HL-60 (cell line): ENCODE measurements at regions not wholly inside any gene's neighbourhood (a gene's known extent, or its start where the extent isn't known, plus 50 kb on each side); places are given as distances from the start of the nearest gene placed in this dataset.

Experiments
- DNase-seq, 2 experiments: peaks; one replicate each; pipeline ENCODE4 v3.0.0-alpha.2; 2010 to 2020; ENCODE audit warnings: low read depth in 1 of 2, low spot score in 1 of 2
- H3K27ac ChIP-seq: fragments of 250-450 bp; sonication (Bioruptor Pico); replicated peaks from 2 replicates; pipeline ENCODE4 v1.5.1; 2020; ENCODE audit warnings: mild to moderate bottlenecking, moderate library complexity
- H3K27me3 ChIP-seq: fragments of 250-450 bp; sonication (Bioruptor Pico); 2 replicates; pipeline ENCODE4 v1.5.1; 2021; ENCODE audit warnings: mild to moderate bottlenecking, moderate library complexity; ENCODE audit not compliant: insufficient read depth, poor library complexity, severe bottlenecking
- H3K4me3 ChIP-seq: replicated peaks from 2 replicates; pipeline ENCODE4 v1.5.1; 2011; ENCODE audit warnings: mild to moderate bottlenecking, control low read depth, low read length; ENCODE audit not compliant: insufficient read depth
- GABPA ChIP-seq: IDR thresholded peaks from 2 replicates; pipeline ENCODE4 v1.6.1; 2012; ENCODE audit warnings: low read depth
- POLR2AphosphoS5 ChIP-seq: IDR thresholded peaks from 2 replicates; pipeline ENCODE4 v1.6.1; 2012; ENCODE audit warnings: low read depth
- SPI1 ChIP-seq: IDR thresholded peaks from 2 replicates; pipeline ENCODE4 v1.6.1; 2012; ENCODE audit warnings: low read depth, mild to moderate bottlenecking, borderline replicate concordance
- TF ChIP-seq, protein P1 (sequence below): IDR thresholded peaks from one replicate; pipeline ENCODE4 v1.5.1; 2011; ENCODE audit warnings: low read length, control low read depth, inconsistent platforms; ENCODE audit not compliant: insufficient read depth
- TF ChIP-seq, protein P2 (sequence below): IDR thresholded peaks from 2 replicates; pipeline ENCODE4 v1.6.1; 2012; ENCODE audit warnings: low read depth; ENCODE audit not compliant: insufficient replicate concordance

DNA sequence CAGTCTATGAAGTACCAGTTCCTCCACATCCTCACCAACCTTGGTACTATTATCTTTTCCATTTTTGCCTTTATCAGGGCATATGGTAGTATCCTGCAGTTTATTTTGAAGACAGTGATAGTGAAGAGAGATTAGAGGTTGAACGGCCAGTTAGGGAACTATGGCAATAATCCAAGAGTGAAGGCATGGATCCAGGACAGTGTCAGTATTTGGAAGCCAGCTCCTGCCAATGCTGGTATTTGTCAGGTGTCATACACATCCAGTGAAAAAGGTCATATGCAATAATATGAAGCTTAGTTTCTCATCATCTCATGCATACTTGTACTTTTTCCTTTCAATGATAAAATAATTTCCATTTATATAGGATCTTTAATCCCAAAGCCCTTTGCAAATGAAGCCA is 56.8 kb upstream of the KCNMB2 start:
- DNase-seq = no peak
- Histone ChIP-seq H3K27me3 (no peaks in the 10 kb centered on the region), H3K4me3 (no peak overlapping the region), H3K27ac (no peak overlapping the region)
- TF ChIP-seq GABPA (no peak), POLR2AphosphoS5 (no peak), SPI1 (no peak)
- TF ChIP-seq, protein P1, sequence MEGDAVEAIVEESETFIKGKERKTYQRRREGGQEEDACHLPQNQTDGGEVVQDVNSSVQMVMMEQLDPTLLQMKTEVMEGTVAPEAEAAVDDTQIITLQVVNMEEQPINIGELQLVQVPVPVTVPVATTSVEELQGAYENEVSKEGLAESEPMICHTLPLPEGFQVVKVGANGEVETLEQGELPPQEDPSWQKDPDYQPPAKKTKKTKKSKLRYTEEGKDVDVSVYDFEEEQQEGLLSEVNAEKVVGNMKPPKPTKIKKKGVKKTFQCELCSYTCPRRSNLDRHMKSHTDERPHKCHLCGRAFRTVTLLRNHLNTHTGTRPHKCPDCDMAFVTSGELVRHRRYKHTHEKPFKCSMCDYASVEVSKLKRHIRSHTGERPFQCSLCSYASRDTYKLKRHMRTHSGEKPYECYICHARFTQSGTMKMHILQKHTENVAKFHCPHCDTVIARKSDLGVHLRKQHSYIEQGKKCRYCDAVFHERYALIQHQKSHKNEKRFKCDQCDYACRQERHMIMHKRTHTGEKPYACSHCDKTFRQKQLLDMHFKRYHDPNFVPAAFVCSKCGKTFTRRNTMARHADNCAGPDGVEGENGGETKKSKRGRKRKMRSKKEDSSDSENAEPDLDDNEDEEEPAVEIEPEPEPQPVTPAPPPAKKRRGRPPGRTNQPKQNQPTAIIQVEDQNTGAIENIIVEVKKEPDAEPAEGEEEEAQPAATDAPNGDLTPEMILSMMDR = no peak

DNA sequence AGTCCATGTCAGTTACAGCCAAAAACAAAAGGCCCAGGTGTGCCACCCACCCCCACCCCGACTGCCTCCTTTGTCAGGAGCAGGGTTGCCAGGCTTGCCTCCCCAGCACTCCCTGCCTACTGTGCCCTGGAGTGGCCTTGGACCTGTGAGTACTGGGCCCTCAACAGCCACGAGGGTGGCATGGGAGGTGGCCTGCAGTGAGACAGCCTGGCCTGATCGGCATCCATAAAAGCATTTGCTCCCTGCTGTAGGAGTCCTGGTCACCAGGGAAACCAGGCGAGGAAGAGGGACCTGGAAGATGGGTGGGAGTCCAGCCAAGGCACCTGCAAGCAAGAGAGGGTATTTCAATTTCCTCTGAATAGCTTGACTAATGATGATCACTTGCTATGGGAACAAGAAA is 56.4 kb upstream of the KCNMB2 start:
- TF ChIP-seq, protein P1 = no peak
- no peak for TF ChIP-seq POLR2AphosphoS5
- TF ChIP-seq, protein P2, sequence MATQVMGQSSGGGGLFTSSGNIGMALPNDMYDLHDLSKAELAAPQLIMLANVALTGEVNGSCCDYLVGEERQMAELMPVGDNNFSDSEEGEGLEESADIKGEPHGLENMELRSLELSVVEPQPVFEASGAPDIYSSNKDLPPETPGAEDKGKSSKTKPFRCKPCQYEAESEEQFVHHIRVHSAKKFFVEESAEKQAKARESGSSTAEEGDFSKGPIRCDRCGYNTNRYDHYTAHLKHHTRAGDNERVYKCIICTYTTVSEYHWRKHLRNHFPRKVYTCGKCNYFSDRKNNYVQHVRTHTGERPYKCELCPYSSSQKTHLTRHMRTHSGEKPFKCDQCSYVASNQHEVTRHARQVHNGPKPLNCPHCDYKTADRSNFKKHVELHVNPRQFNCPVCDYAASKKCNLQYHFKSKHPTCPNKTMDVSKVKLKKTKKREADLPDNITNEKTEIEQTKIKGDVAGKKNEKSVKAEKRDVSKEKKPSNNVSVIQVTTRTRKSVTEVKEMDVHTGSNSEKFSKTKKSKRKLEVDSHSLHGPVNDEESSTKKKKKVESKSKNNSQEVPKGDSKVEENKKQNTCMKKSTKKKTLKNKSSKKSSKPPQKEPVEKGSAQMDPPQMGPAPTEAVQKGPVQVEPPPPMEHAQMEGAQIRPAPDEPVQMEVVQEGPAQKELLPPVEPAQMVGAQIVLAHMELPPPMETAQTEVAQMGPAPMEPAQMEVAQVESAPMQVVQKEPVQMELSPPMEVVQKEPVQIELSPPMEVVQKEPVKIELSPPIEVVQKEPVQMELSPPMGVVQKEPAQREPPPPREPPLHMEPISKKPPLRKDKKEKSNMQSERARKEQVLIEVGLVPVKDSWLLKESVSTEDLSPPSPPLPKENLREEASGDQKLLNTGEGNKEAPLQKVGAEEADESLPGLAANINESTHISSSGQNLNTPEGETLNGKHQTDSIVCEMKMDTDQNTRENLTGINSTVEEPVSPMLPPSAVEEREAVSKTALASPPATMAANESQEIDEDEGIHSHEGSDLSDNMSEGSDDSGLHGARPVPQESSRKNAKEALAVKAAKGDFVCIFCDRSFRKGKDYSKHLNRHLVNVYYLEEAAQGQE = no peak
- TF ChIP-seq SPI1 = no peak
- no peak for TF ChIP-seq GABPA
- H3K4me3 ChIP-seq = no peak overlapping the region
- no peak overlapping the region for H3K27ac ChIP-seq
- DNase-seq = no peak
- no peaks in the 10 kb centered on the region for H3K27me3 ChIP-seq

DNA sequence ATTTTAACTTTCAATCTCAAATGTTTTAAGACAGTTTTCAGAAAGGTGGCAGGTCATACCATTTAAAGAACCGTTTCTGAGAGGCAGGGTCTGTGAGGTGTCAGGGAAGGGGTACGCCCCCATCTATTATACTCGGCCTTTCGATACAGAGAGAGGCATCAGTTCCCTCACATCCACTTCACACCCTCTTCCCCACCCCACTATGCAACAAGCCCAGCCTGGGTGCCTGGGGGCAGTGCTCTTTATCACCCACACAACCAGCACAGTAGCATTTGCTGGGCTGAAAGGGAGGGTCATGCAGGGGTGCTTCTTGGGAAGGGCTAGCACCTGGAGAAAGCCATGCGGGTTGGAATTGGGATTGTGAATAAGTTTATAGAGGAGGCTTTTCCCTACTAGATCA is 56.0 kb upstream of the KCNMB2 start:
- DNase-seq = no peak
- Histone ChIP-seq H3K4me3 (no peak overlapping the region), H3K27ac (no peak overlapping the region), H3K27me3 (no peaks in the 10 kb centered on the region)
- TF ChIP-seq SPI1 (no peak), GABPA (no peak), POLR2AphosphoS5 (no peak)
- TF ChIP-seq, protein P1 = no peak
- TF ChIP-seq, protein P2 = no peak

DNA sequence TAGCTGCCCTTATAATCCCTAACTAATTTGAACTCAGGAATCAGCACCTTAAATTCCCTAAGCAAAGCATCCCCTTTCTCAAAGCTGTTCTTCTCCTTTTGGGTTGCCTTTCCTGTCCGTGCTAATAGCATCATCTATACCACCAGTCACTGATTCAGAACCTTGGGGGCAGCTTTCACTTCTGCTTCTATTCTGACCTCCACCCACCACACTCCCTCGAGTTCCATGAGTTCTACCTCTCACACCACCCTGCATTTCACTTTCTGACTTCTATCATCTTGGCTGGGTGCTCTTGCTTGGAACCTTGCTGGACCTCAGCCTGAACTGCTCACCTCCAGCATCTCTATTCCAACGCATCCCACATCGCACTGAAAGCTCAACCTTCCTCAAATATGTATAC is 55.4 kb upstream of the KCNMB2 start:
- Histone ChIP-seq H3K27me3 (no peaks in the 10 kb centered on the region), H3K27ac (no peak overlapping the region), H3K4me3 (no peak overlapping the region)
- TF ChIP-seq, protein P1 = no peak
- no peak for TF ChIP-seq SPI1
- TF ChIP-seq POLR2AphosphoS5 = no peak
- TF ChIP-seq, protein P2 = no peak
- no peak for TF ChIP-seq GABPA
- no peak for DNase-seq
